ENCODE measurements at regions not wholly inside any gene's neighbourhood (a gene's known extent, or its start where the extent isn't known, plus 50 kb on each side); places are given as distances from the start of the nearest gene placed in this dataset.

DNA sequence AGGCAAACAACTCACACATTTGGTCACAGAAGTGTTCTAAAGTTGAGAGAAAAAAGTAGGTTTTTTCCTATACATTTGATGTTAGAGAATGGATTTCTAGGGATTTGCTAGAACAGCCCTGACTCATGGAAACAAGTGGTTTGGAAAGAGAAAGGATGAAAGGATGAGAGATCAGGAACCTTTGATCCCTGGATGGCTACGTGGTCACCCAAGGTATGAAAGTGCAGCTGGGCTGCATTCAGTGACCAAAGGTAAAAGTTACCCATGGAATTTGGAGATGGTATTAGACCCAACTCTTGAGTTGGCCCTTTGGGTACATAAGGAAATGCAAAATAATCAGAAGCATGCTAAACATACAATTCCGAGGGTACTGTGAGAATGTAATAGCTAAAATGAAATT lies 61.3 kb upstream of the SPIN1 start:
- DNase-seq (ENCODE audit: low read depth in 2 of 2), result no peak

GRCh38 chr9:88326015-88326414 lies 62.2 kb upstream of the SPIN1 start:
- DNase-seq (ENCODE audit: low read depth in 2 of 2), result no peak

- DNase-seq (ENCODE audit: low read depth in 2 of 2), result no peak
Observed at GRCh38 chr9:88322906-88323566, 65.2 kb upstream of the SPIN1 start.

DNA sequence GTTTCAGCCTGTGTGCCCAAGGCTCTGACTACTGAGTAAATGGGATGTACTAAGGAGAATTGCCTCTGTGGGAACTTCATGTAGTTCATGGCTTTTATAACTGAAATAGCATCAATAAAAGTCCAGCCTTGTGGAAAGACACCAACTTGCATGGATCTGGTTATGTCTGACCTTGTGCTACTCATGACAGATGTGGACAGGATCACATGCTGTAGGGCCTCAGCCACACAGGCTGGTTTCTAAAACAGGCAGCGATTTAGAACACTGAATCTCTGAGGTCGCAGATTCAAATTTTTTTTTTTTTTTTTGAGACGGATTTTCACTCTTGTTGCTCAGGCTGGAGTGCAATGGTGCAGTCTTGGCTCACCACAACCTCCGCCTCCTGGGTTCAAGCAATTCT lies 66.5 kb upstream of the SPIN1 start:
- no peak for DNase-seq (ENCODE audit: low read depth in 2 of 2)

GRCh38 chr9:88320748-88321415 lies 67.4 kb upstream of the SPIN1 start:
- no peak for DNase-seq (ENCODE audit: low read depth in 2 of 2)

DNA sequence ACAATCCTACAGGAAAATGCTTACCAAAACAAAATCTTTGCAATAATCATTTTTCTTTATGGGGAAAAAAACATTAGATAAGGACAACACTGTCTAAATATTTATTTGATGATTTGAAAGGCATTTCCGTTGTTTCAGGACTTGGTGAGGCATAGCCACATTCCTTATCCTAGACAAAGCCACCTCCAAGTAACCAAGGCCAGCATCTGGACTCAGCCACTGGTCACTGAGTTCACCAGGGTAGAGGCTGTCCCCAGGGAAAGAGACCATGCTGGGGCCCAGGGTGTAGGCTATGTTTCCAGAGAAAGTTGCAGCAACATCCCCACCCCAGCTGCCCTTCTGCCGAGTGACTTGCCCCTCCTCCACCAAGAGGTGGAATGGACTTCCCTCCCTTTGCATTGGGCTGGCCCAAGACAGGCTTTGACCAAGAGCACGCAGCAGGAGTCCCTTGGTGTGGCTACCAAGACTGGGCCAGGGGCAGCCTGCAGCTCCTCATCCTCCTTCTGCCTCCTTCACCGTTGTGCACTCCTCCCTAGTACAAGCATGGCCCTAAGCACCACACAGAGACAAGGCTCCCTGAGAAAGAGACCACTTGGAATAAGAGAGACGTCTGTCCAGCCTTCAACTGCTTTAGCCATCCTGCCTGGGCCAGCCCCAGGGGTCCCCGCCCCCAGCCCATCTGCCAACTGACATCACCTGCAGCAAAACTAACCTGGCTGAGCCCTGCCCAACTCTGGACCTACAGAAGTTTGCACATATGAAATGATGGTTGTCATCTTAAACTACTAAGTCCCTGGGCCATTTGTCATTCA lies 68.1 kb upstream of the SPIN1 start:
- no peak for DNase-seq (ENCODE audit: low read depth in 2 of 2)

DNA sequence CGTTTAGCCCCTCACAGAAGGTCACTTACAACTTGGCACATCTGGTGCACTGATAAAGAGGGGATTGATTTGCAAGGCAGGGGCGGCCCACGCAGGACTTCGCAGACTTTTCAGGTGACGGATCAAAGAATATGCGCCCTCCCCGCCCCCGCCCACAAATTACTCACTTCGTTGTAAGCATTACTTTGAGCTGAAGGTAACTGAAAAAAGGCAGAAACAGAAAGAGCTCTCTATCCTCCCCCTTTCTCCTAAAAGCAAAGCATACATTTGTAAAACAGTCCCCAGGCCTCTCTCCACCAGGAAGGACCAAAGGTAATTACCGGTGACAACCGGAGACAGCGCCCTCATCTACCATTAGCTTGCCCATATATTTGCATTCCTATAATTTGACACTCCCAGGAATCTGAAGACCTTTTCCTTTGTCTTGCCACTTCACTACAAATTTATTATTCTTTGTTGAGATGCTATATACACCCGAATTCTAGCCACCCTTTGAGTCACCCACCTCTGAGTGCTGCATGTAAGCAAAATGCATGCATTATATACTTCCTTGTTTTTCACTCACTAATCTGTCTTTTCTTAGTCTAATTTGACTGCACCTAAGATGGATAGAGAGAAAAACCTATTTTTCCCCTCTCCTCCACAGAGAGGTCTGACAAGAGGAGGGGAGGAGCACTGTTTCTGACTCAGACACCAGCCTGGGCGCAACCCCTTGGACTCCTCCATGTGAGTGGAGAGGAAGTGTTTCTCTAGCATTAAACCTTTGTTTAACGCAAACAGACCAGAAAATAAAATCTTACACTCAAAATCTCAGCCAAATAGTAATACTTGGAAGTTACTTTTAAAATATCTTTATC lies 74.7 kb upstream of the SPIN1 start:
- no peak for DNase-seq (ENCODE audit: low read depth in 2 of 2)

DNA sequence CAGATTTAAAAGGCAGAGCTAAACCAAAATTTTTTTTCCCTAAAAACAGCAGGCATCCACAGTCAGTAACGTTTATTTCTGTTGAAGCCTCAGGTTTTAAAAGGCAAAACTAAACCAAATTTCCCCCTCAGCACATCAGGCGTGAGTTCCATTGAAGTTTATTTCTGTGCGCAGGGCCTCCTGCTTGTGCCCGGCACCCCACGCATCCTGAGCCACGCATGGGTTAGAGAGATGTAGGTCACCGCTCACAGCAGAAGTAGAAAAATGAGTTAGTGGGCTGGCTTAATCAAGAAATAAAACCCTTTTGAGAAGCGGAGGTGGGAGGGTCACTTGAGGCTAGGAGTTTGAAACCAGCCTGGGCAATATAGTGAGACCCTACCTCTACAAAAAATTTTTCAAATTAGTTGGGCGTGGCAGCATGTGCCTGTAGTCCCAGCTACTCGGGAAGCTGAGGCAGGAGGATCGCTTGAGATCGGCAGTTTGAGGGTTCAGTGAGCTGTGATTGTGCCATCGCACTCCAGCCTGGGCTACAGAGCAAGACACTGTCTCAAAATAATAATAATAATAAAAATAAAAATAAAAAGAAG lies 75.6 kb upstream of the SPIN1 start:
- no peak for DNase-seq (ENCODE audit: low read depth in 2 of 2)

GRCh38 chr9:88312045-88312444 lies 76.2 kb upstream of the SPIN1 start:
- no peak for DNase-seq (ENCODE audit: low read depth in 2 of 2)

DNA sequence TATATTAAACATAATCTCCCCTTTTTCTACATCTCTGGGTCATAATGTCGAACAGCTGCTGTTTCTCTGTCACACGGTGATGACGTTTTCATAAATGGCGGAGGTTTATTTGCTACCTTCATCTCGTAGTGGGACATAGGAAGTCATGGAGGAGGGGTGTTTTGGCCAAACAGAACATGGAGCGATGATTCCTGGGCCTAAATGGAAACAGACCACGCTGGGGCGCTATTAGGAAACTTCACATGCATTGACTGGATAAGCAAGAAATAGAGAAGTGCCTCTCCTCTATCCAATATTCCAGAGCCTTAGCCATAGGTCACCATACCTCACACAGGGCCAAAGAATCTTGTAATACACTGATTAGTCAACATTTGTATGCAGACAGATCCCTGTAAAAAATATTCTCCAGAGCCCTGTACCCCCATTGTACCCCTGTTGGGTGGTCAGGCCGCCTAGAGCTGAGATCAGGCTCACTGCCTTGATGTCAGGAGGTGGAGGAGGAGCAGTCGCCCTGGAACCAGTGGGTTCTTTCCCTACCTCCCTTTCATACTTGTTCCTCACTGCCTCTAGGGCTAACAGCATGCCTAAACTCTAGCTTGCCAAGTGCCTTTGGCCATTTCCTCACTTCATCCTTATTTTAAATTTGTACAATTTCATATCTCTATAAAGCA lies 77.8 kb upstream of the SPIN1 start:
- no peak for DNase-seq (ENCODE audit: low read depth in 2 of 2)

GRCh38 chr9:88308831-88309560 lies 79.2 kb upstream of the SPIN1 start:
- no peak for DNase-seq (ENCODE audit: low read depth in 2 of 2)

- DNase-seq (ENCODE audit: low read depth in 2 of 2), result no peak
Observed at GRCh38 chr9:88307136-88307535, 81.1 kb upstream of the SPIN1 start.

- no peak for DNase-seq (ENCODE audit: low read depth in 2 of 2)
Observed at GRCh38 chr9:88303721-88304451, 84.4 kb upstream of the SPIN1 start.

- no peak for DNase-seq (ENCODE audit: low read depth in 2 of 2)
Observed at GRCh38 chr9:88302579-88303324, 85.5 kb upstream of the SPIN1 start.

DNA sequence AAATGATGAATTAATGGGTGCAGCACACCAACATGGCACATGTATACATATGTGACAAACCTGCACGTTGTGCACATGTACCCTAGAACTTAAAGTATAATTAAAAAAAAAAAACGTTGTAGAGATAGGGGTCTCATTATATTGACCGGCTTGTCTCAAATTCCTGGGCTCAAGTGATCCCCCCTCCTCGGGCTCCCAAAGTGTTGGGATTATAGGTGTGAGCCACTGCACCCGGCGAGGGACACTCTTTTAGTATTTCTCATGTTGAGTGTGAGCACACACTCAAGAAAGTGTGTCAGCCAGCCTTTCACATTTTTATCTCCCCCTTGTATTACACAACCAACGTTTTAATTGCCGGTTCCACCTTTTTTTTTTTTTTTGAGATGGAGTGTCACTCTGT lies 87.7 kb upstream of the SPIN1 start:
- no peak for DNase-seq (ENCODE audit: low read depth in 2 of 2)

DNA sequence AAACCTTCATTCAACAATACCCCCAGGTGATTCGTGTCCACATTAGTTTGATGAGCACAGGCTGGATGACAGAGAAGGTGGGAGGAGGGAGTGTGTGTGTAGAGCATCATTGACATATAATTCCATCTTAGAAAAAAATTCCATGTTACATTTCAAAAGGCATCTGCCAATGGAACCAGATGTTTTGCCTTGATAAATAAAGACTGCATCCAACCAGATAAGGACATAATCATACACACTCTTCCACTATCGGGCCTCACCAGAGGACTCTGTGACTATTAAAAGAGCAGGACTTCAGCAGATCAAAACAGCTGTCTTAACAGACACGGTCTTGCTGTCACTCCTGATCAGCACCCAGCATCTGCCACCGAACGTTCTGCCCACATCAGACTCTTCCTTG lies 96.4 kb upstream of the SPIN1 start:
- DNase-seq (ENCODE audit: low read depth in 2 of 2), result no peak

GRCh38 chr9:88291056-88291455 lies 97.2 kb upstream of the SPIN1 start:
- no peak for DNase-seq (ENCODE audit: low read depth in 2 of 2)

- no peak for DNase-seq (ENCODE audit: low read depth in 2 of 2)
Observed at GRCh38 chr9:88289532-88289931, 98.7 kb upstream of the SPIN1 start.

DNA sequence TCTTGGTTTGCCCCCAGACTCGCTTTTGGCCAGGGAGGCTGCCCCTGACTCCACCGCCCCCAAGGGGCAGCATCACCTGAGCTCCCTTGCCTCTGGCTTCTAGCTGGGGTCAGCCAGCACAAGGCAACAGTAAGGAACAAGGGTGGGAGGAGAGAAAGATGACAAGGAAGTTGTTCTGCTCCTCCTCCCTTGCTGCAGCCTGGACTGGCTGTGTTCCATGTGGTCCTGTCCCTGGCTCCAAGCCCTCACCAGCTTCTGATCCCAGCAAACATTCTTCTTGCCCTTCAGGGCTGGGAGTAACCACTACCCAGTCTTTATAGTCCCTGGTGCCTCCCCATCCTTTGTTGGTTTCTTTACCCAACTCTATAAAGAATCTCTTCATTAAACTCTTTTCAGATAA lies 100.3 kb upstream of the SPIN1 start:
- DNase-seq (ENCODE audit: low read depth in 2 of 2), result no peak

All from dermis microvascular lymphatic vessel endothelial cell (primary cell).